ENCODE measurements at regions not wholly inside any gene's neighbourhood (a gene's known extent, or its start where the extent isn't known, plus 50 kb on each side); places are given as distances from the start of the nearest gene placed in this dataset.

- Histone ChIP-seq H3K79me2 (ENCODE audit: control insufficient read depth, insufficient read depth, low read length) (no peaks in the 10 kb centered on the region), H3K36me3 (ENCODE audit: control insufficient read depth in 2 of 2, extremely low read depth in 1 of 2, insufficient read depth in 2 of 2, low read length in 2 of 2) (no peaks in the 10 kb centered on the region), H3K27me3 (ENCODE audit: control insufficient read depth, extremely low read depth, insufficient read depth, low read length) (no peaks in the 10 kb centered on the region), H3K9me1 (ENCODE audit: control insufficient read depth, extremely low read depth, insufficient read depth, low read length) (no peaks in the 10 kb centered on the region), H3K4me1 (ENCODE audit: control insufficient read depth, extremely low read depth, insufficient read depth, low read length) (no peaks in the 10 kb centered on the region), H2AFZ (ENCODE audit: control insufficient read depth, low read length) (no peak overlapping the region), H3K4me2 (ENCODE audit: control insufficient read depth, extremely low read depth, insufficient read depth, low read depth, low read length) (no peak overlapping the region), H3K9me3 (ENCODE audit: control insufficient read depth, low read depth, low read length) (no peaks in the 10 kb centered on the region), H4K20me1 (ENCODE audit: control insufficient read depth, extremely low read depth, insufficient read depth, low read length) (no peaks in the 10 kb centered on the region), H3K27ac (ENCODE audit: control insufficient read depth, insufficient read depth, low read length) (no peak overlapping the region), H3K4me3 (ENCODE audit: control insufficient read depth in 2 of 3, extremely low read depth in 1 of 3, insufficient read depth in 2 of 3, low read depth in 1 of 3, low read length in 3 of 3) (no peak overlapping the region), H3K9ac (ENCODE audit: control insufficient read depth, extremely low read depth, insufficient read depth, low read length) (no peak overlapping the region)
- TF ChIP-seq EZH2 (IDR thresholded peaks at IDR 0.05; ENCODE audit: low read length) (no peak), CTCF (optimal IDR thresholded peaks at IDR 0.05 in 1 of 3, IDR thresholded peaks at IDR 0.05 in 1 of 3, conservative IDR thresholded peaks at IDR 0.05 in 1 of 3; ENCODE audit: extremely low read depth in 1 of 3, insufficient read depth in 2 of 3, low read length in 3 of 3) (peak in 2 of 3 experiments; percentile 46 to 47)
- FAIRE-seq (no peak), DNase-seq (ENCODE audit: low read depth, low spot score) (no peak)
- dilution Hi-C loops (cut with MboI; ENCODE audit: extremely low pct_ligation_motif_present, low sequenced_read_pairs), result no loop called here
These were observed 306.3 kb downstream of the ZPLD1 start for GRCh38 chr3:102741105-102741504.

GRCh38 chr3:102741694-102742093 lies 306.9 kb downstream of the ZPLD1 start:
- Histone ChIP-seq H2AFZ (ENCODE audit: control insufficient read depth, low read length) (no peak overlapping the region), H3K27ac (ENCODE audit: control insufficient read depth, insufficient read depth, low read length) (no peak overlapping the region), H3K4me2 (ENCODE audit: control insufficient read depth, extremely low read depth, insufficient read depth, low read depth, low read length) (no peak overlapping the region), H3K9me1 (ENCODE audit: control insufficient read depth, extremely low read depth, insufficient read depth, low read length) (no peaks in the 10 kb centered on the region), H3K79me2 (ENCODE audit: control insufficient read depth, insufficient read depth, low read length) (no peaks in the 10 kb centered on the region), H3K4me3 (ENCODE audit: control insufficient read depth in 2 of 3, extremely low read depth in 1 of 3, insufficient read depth in 2 of 3, low read depth in 1 of 3, low read length in 3 of 3) (no peak overlapping the region), H3K9ac (ENCODE audit: control insufficient read depth, extremely low read depth, insufficient read depth, low read length) (no peak overlapping the region), H4K20me1 (ENCODE audit: control insufficient read depth, extremely low read depth, insufficient read depth, low read length) (no peaks in the 10 kb centered on the region), H3K36me3 (ENCODE audit: control insufficient read depth in 2 of 2, extremely low read depth in 1 of 2, insufficient read depth in 2 of 2, low read length in 2 of 2) (no peaks in the 10 kb centered on the region), H3K27me3 (ENCODE audit: control insufficient read depth, extremely low read depth, insufficient read depth, low read length) (no peaks in the 10 kb centered on the region), H3K4me1 (ENCODE audit: control insufficient read depth, extremely low read depth, insufficient read depth, low read length) (no peaks in the 10 kb centered on the region), H3K9me3 (ENCODE audit: control insufficient read depth, low read depth, low read length) (no peaks in the 10 kb centered on the region)
- DNase-seq (ENCODE audit: low read depth, low spot score), result no peak
- dilution Hi-C loops (cut with MboI; ENCODE audit: extremely low pct_ligation_motif_present, low sequenced_read_pairs), result no loop called here
- no peak for FAIRE-seq
- TF ChIP-seq CTCF (optimal IDR thresholded peaks at IDR 0.05 in 1 of 3, IDR thresholded peaks at IDR 0.05 in 1 of 3, conservative IDR thresholded peaks at IDR 0.05 in 1 of 3; ENCODE audit: extremely low read depth in 1 of 3, insufficient read depth in 2 of 3, low read length in 3 of 3) (no peak), EZH2 (IDR thresholded peaks at IDR 0.05; ENCODE audit: low read length) (no peak)
